WTC11 (cell line): ENCODE measurements at regions not wholly inside any gene's neighbourhood (a gene's known extent, or its start where the extent isn't known, plus 50 kb on each side); places are given as distances from the start of the nearest gene placed in this dataset.

Source experiments
- TEAD4 ChIP-seq: sonication (generic); formaldehyde crosslinking; IDR thresholded peaks from 2 replicates; pipeline ENCODE4 v1.8.0; 2022; ENCODE audit warnings: mild to moderate bottlenecking, missing genetic modification reagents
- ZBTB21 ChIP-seq: sonication (generic); formaldehyde crosslinking; IDR thresholded peaks from 2 replicates; pipeline ENCODE4 v1.8.1; 2023; ENCODE audit warnings: mild to moderate bottlenecking, missing genetic modification reagents, borderline replicate concordance
- ZNF121 ChIP-seq: sonication (generic); formaldehyde crosslinking; IDR thresholded peaks from 2 replicates; pipeline ENCODE4 v1.8.0; 2023; ENCODE audit warnings: missing genetic modification reagents
- TF ChIP-seq, protein P1 (sequence below): fragments of 200-600 bp; IDR thresholded peaks from 2 replicates; pipeline ENCODE4 v1.8.0; 2022; ENCODE audit warnings: antibody characterized with exemption
- TF ChIP-seq, protein P2 (sequence below): sonication (generic); formaldehyde crosslinking; IDR thresholded peaks from 2 replicates; pipeline ENCODE4 v1.8.0; 2023; ENCODE audit warnings: missing genetic modification reagents, mild to moderate bottlenecking, borderline replicate concordance
- TF ChIP-seq, protein P3 (sequence below): sonication (generic); formaldehyde crosslinking; IDR thresholded peaks from 2 replicates; pipeline ENCODE4 v1.8.1; 2023; ENCODE audit warnings: mild to moderate bottlenecking, missing genetic modification reagents, moderate library complexity

DNA sequence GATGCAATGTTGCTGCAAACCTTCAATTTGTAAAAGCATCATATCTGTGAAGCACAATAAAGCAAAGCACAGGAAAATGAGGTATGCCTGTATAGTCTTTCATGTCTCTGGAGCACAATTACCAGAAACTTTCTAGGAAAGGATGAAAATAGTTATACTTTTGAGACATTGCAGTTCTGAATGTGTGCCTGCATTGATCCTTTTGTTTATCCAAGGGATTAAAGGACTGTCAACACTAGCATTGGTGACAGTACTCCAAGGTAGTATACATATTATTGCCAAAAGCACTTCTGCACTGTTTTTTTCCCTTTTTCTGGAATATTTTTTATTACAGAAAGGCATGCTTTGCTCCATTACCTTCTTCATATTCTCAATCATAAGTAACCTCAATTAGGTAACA lies 476.0 kb downstream of the GABRG1 start:
- TF ChIP-seq, protein P1, sequence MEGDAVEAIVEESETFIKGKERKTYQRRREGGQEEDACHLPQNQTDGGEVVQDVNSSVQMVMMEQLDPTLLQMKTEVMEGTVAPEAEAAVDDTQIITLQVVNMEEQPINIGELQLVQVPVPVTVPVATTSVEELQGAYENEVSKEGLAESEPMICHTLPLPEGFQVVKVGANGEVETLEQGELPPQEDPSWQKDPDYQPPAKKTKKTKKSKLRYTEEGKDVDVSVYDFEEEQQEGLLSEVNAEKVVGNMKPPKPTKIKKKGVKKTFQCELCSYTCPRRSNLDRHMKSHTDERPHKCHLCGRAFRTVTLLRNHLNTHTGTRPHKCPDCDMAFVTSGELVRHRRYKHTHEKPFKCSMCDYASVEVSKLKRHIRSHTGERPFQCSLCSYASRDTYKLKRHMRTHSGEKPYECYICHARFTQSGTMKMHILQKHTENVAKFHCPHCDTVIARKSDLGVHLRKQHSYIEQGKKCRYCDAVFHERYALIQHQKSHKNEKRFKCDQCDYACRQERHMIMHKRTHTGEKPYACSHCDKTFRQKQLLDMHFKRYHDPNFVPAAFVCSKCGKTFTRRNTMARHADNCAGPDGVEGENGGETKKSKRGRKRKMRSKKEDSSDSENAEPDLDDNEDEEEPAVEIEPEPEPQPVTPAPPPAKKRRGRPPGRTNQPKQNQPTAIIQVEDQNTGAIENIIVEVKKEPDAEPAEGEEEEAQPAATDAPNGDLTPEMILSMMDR: no peak
- TF ChIP-seq TEAD4 (CRISPR knock-in tag): no peak
- no peak for TF ChIP-seq ZBTB21 (CRISPR knock-in tag)
- TF ChIP-seq, protein P2, sequence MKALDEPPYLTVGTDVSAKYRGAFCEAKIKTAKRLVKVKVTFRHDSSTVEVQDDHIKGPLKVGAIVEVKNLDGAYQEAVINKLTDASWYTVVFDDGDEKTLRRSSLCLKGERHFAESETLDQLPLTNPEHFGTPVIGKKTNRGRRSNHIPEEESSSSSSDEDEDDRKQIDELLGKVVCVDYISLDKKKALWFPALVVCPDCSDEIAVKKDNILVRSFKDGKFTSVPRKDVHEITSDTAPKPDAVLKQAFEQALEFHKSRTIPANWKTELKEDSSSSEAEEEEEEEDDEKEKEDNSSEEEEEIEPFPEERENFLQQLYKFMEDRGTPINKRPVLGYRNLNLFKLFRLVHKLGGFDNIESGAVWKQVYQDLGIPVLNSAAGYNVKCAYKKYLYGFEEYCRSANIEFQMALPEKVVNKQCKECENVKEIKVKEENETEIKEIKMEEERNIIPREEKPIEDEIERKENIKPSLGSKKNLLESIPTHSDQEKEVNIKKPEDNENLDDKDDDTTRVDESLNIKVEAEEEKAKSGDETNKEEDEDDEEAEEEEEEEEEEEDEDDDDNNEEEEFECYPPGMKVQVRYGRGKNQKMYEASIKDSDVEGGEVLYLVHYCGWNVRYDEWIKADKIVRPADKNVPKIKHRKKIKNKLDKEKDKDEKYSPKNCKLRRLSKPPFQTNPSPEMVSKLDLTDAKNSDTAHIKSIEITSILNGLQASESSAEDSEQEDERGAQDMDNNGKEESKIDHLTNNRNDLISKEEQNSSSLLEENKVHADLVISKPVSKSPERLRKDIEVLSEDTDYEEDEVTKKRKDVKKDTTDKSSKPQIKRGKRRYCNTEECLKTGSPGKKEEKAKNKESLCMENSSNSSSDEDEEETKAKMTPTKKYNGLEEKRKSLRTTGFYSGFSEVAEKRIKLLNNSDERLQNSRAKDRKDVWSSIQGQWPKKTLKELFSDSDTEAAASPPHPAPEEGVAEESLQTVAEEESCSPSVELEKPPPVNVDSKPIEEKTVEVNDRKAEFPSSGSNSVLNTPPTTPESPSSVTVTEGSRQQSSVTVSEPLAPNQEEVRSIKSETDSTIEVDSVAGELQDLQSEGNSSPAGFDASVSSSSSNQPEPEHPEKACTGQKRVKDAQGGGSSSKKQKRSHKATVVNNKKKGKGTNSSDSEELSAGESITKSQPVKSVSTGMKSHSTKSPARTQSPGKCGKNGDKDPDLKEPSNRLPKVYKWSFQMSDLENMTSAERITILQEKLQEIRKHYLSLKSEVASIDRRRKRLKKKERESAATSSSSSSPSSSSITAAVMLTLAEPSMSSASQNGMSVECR (CRISPR knock-in tag): no peak
- no peak for TF ChIP-seq ZNF121 (CRISPR knock-in tag)
- TF ChIP-seq, protein P3, sequence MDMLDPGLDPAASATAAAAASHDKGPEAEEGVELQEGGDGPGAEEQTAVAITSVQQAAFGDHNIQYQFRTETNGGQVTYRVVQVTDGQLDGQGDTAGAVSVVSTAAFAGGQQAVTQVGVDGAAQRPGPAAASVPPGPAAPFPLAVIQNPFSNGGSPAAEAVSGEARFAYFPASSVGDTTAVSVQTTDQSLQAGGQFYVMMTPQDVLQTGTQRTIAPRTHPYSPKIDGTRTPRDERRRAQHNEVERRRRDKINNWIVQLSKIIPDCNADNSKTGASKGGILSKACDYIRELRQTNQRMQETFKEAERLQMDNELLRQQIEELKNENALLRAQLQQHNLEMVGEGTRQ: no peak
